Esophagus (tissue), 2 donors: ENCODE measurements at regions not wholly inside any gene's neighbourhood (a gene's known extent, or its start where the extent isn't known, plus 50 kb on each side); places are given as distances from the start of the nearest gene placed in this dataset.
A peak's percentile ranks its signal among the peaks of the same experiment; 100 is the strongest.

ENCODE experiments used
- H3K27ac ChIP-seq, 2 donors: one replicate each; pipeline ENCODE4 v1.5.1; 2013; ENCODE audit warnings: low read depth in 2 of 2, mild to moderate bottlenecking in 2 of 2, inconsistent platforms in 1 of 2, low read length in 1 of 2, moderate library complexity in 1 of 2
- H3K27me3 ChIP-seq, 2 donors: one replicate each; pipeline ENCODE4 v1.6.1; 2013; ENCODE audit warnings: low read length in 2 of 2, control low read depth in 1 of 2, mild to moderate bottlenecking in 1 of 2; ENCODE audit not compliant: insufficient read depth in 2 of 2, control insufficient read depth in 1 of 2
- H3K36me3 ChIP-seq, 2 donors: one replicate each; pipeline ENCODE4 v1.6.1; 2013; ENCODE audit warnings: low read length in 1 of 2; ENCODE audit not compliant: control insufficient read depth in 2 of 2, insufficient read depth in 2 of 2
- H3K4me1 ChIP-seq, 2 donors: one replicate each; pipeline ENCODE4 v1.6.1; 2013; ENCODE audit warnings: low read length in 1 of 2; ENCODE audit not compliant: control insufficient read depth in 2 of 2, insufficient read depth in 2 of 2
- H3K4me3 ChIP-seq, 2 donors: one replicate each; pipeline ENCODE4 v1.5.1; 2013; ENCODE audit warnings: low read length in 2 of 2, mild to moderate bottlenecking in 2 of 2, low read depth in 1 of 2, moderate library complexity in 1 of 2
- H3K9me3 ChIP-seq, 2 donors: one replicate each; pipeline ENCODE4 v1.6.1; 2013; ENCODE audit warnings: mild to moderate bottlenecking in 2 of 2, low read depth in 1 of 2, low read length in 1 of 2, moderate library complexity in 1 of 2; ENCODE audit not compliant: control insufficient read depth in 2 of 2, insufficient read depth in 1 of 2
- WGBS, 2 donors: extraction: QIAGEN DNeasy Blood & Tissue Kit; methylation state at CpG; one replicate each; pipeline ENCODE4 v1.1.7; 2013; 5-methylcytosine and 5-hydroxymethylcytosine counted together
- donor health status: healthy with polysubstance abuse.
- donor health status: Bipolar disorder and iron deficiency.

- Histone ChIP-seq H3K27me3 (no peaks in the 10 kb centered on the region), H3K4me1 (peaks cover 0 to 5% of the 10 kb centered on the region in 2 donors), H3K4me3 (no peak overlapping the region), H3K27ac (no peak overlapping the region), H3K36me3 (no peaks in the 10 kb centered on the region), H3K9me3 (no peaks in the 10 kb centered on the region)
- 46 to 57% methylated on average over 2 of the region's 2 CpGs for WGBS, 2 donors
Measured at GRCh38 chr15:29937956-29938355, 115.7 kb upstream of the TJP1 start.

GRCh38 chr15:29936353-29937049, 114.2 kb upstream of the TJP1 start:
- H3K36me3 ChIP-seq, result no peaks in the 10 kb centered on the region
- H3K27me3 ChIP-seq, result no peaks in the 10 kb centered on the region
- no peak overlapping the region for H3K27ac ChIP-seq
- H3K4me3 ChIP-seq, result no peak overlapping the region
- peaks cover 0 to 5% of the 10 kb centered on the region in 2 donors for H3K4me1 ChIP-seq
- WGBS, 2 donors, result 72 to 82% methylated on average over 10 of the region's 10 CpGs
- no peaks in the 10 kb centered on the region for H3K9me3 ChIP-seq

GRCh38 chr15:29935296-29936004, 113.2 kb upstream of the TJP1 start:
- 84 to 85% methylated on average over 3 of the region's 3 CpGs for WGBS, 2 donors
- Histone ChIP-seq H3K27me3 (no peaks in the 10 kb centered on the region), H3K36me3 (no peaks in the 10 kb centered on the region), H3K9me3 (no peaks in the 10 kb centered on the region), H3K27ac (peak overlapping the region in 1 of 2 donors; percentile 49), H3K4me1 (peaks cover 0 to 5% of the 10 kb centered on the region in 2 donors), H3K4me3 (no peak overlapping the region)

- H3K4me1 ChIP-seq, result peaks cover 0 to 5% of the 10 kb centered on the region in 2 donors
- no peak overlapping the region for H3K4me3 ChIP-seq
- H3K27me3 ChIP-seq, result no peaks in the 10 kb centered on the region
- H3K27ac ChIP-seq, result no peak overlapping the region
- 43 to 60% methylated on average over 2 of the region's 2 CpGs for WGBS, 2 donors
- H3K36me3 ChIP-seq, result no peaks in the 10 kb centered on the region
- no peaks in the 10 kb centered on the region for H3K9me3 ChIP-seq
Measured at GRCh38 chr15:29934251-29934650, 112.0 kb upstream of the TJP1 start.

- Histone ChIP-seq H3K9me3 (no peaks in the 10 kb centered on the region), H3K4me3 (no peak overlapping the region), H3K4me1 (peaks cover 0 to 5% of the 10 kb centered on the region in 2 donors), H3K36me3 (no peaks in the 10 kb centered on the region), H3K27me3 (no peaks in the 10 kb centered on the region), H3K27ac (peak overlapping the region; percentile 33 to 52)
- WGBS, 2 donors, result 56 to 66% methylated on average over 3 of the region's 3 CpGs
Measured at GRCh38 chr15:29933042-29933803, 111.0 kb upstream of the TJP1 start.

GRCh38 chr15:29926083-29926388, 103.8 kb upstream of the TJP1 start:
- H3K27me3 ChIP-seq, result no peaks in the 10 kb centered on the region
- no peak overlapping the region for H3K4me3 ChIP-seq
- peaks cover 0 to 2% of the 10 kb centered on the region in 2 donors for H3K4me1 ChIP-seq
- H3K36me3 ChIP-seq, result no peaks in the 10 kb centered on the region
- H3K9me3 ChIP-seq, result no peaks in the 10 kb centered on the region
- WGBS, 2 donors, result 89 to 95% methylated on average over 2 of the region's 2 CpGs
- peak overlapping the region; percentile 76 to 86 for H3K27ac ChIP-seq

GRCh38 chr15:29925227-29926082, 103.2 kb upstream of the TJP1 start:
- Histone ChIP-seq H3K4me1 (peaks cover 0 to 3% of the 10 kb centered on the region in 2 donors), H3K27me3 (no peaks in the 10 kb centered on the region), H3K27ac (peak overlapping the region; percentile 76 to 86), H3K9me3 (no peaks in the 10 kb centered on the region), H3K4me3 (no peak overlapping the region), H3K36me3 (no peaks in the 10 kb centered on the region)
- WGBS, 2 donors, result 48 to 53% methylated on average over 5 of the region's 5 CpGs

GRCh38 chr15:29924750-29925149, 102.5 kb upstream of the TJP1 start:
- H3K4me1 ChIP-seq, result peaks cover 0 to 3% of the 10 kb centered on the region in 2 donors
- no peaks in the 10 kb centered on the region for H3K9me3 ChIP-seq
- no peak overlapping the region for H3K4me3 ChIP-seq
- no peaks in the 10 kb centered on the region for H3K27me3 ChIP-seq
- WGBS, 2 donors, result 29 to 35% methylated on average over 4 of the region's 4 CpGs
- no peaks in the 10 kb centered on the region for H3K36me3 ChIP-seq
- peak overlapping the region; percentile 47 to 84 for H3K27ac ChIP-seq

- Histone ChIP-seq H3K36me3 (no peaks in the 10 kb centered on the region), H3K9me3 (no peaks in the 10 kb centered on the region), H3K27ac (no peak overlapping the region), H3K4me1 (peaks cover 2 to 3% of the 10 kb centered on the region in 2 donors), H3K4me3 (no peak overlapping the region), H3K27me3 (no peaks in the 10 kb centered on the region)
Measured at GRCh38 chr15:29922191-29922590, 99.9 kb upstream of the TJP1 start.
